ENCODE measurements at regions not wholly inside any gene's neighbourhood (a gene's known extent, or its start where the extent isn't known, plus 50 kb on each side); places are given as distances from the start of the nearest gene placed in this dataset.

GRCh38 chr5:143966280-143966679 is 154.3 kb downstream of the HMHB1 start:
- no peak for TF ChIP-seq CTCF (IDR thresholded peaks at IDR 0.05)
- no peak for TF ChIP-seq POLR2A (IDR thresholded peaks at IDR 0.05)

All from testis (tissue), 2 donors.